Vagina (tissue), 2 donors: ENCODE measurements at regions not wholly inside any gene's neighbourhood (a gene's known extent, or its start where the extent isn't known, plus 50 kb on each side); places are given as distances from the start of the nearest gene placed in this dataset.

Experiments used
- DNase-seq, 2 donors: peaks; one replicate each; pipeline ENCODE4 v3.0.0-alpha.2; 2017; ENCODE audit errors: extremely low spot score in 2 of 2
- H3K27ac ChIP-seq: fragments of 200-600 bp; sonication (generic); one replicate; pipeline ENCODE4 v1.5.1; 2019
- H3K27me3 ChIP-seq: fragments of 200-600 bp; sonication (generic); one replicate; pipeline ENCODE4 v1.5.1; 2019
- H3K36me3 ChIP-seq, 2 donors: fragments of 200-600 bp; sonication (generic); one replicate each; pipeline ENCODE4 v1.5.1; 2017 to 2019
- H3K4me1 ChIP-seq: fragments of 200-600 bp; sonication (generic); one replicate; pipeline ENCODE4 v1.5.1; 2019
- H3K4me3 ChIP-seq, 2 donors: fragments of 200-600 bp; sonication (generic); 1 replicate in 1 of 2; 2 replicates in 1 of 2; pipeline ENCODE4 v1.5.1; 2016 to 2019
- H3K9me3 ChIP-seq: fragments of 200-600 bp; sonication (generic); one replicate; pipeline ENCODE4 v1.5.1; 2019
- CTCF ChIP-seq, 3 experiments: fragments of 450-650 bp in 2 of 3; fragments of 200-600 bp in 1 of 3; sonication (generic) in 1 of 3; IDR thresholded peaks; one replicate each; pipeline ENCODE4 v1.5.1; 2017 to 2019; ENCODE audit warnings: antibody characterized with exemption in 3 of 3, mild to moderate bottlenecking in 2 of 3, moderate library complexity in 2 of 3
- POLR2A ChIP-seq, 2 donors: fragments of 450-650 bp; IDR thresholded peaks; one replicate each; pipeline ENCODE4 v1.6.1; 2017; ENCODE audit warnings: antibody characterized with exemption in 2 of 2, mild to moderate bottlenecking in 2 of 2, moderate library complexity in 2 of 2
- POLR2AphosphoS5 ChIP-seq, 2 donors: sonication (generic); formaldehyde crosslinking; IDR thresholded peaks; one replicate each; pipeline ENCODE4 v1.9.0; 2017; ENCODE audit warnings: antibody characterized with exemption in 2 of 2, mild to moderate bottlenecking in 2 of 2, low read depth in 1 of 2; ENCODE audit not compliant: insufficient read depth in 1 of 2
- intact Hi-C: fragments of 100-400 bp; cut with DNase I; formaldehyde crosslinking; loops from one replicate; pipeline ENCODE4 v1.15.1; 2023

- Histone ChIP-seq H3K27me3 (no peaks in the 10 kb centered on the region), H3K4me1 (peaks cover 6% of the 10 kb centered on the region), H3K27ac (no peak overlapping the region), H3K4me3 (no peak overlapping the region), H3K36me3 (no peaks in the 10 kb centered on the region), H3K9me3 (no peaks in the 10 kb centered on the region)
- DNase-seq: no peak
- TF ChIP-seq POLR2AphosphoS5 (IDR thresholded peaks at IDR 0.05; ENCODE audit: insufficient read depth in 1 of 2, low read depth in 1 of 2) (no peak), POLR2A (IDR thresholded peaks at IDR 0.05) (no peak), CTCF (IDR thresholded peaks at IDR 0.05) (no peak)
- intact Hi-C loops: no loop called here
Observed at GRCh38 chr18:22494771-22495170, 77.1 kb upstream of the CTAGE1 start.

GRCh38 chr18:22499421-22499820, 81.7 kb upstream of the CTAGE1 start:
- H3K36me3 ChIP-seq: no peaks in the 10 kb centered on the region
- H3K9me3 ChIP-seq: no peaks in the 10 kb centered on the region
- no peak for TF ChIP-seq POLR2A (IDR thresholded peaks at IDR 0.05)
- no peak for TF ChIP-seq POLR2AphosphoS5 (IDR thresholded peaks at IDR 0.05; ENCODE audit: insufficient read depth in 1 of 2, low read depth in 1 of 2)
- no peak for TF ChIP-seq CTCF (IDR thresholded peaks at IDR 0.05)
- no peaks in the 10 kb centered on the region for H3K27me3 ChIP-seq
- no peak overlapping the region for H3K27ac ChIP-seq
- peaks cover 7% of the 10 kb centered on the region for H3K4me1 ChIP-seq
- no peak overlapping the region for H3K4me3 ChIP-seq
- intact Hi-C loops: no loop called here
- DNase-seq: no peak

- H3K27ac ChIP-seq: peak overlapping the region; percentile 66
- no peaks in the 10 kb centered on the region for H3K9me3 ChIP-seq
Observed at GRCh38 chr18:22503803-22504202, 86.1 kb upstream of the CTAGE1 start.

GRCh38 chr18:22504251-22505030, 86.7 kb upstream of the CTAGE1 start:
- TF ChIP-seq POLR2A (IDR thresholded peaks at IDR 0.05): no peak
- TF ChIP-seq CTCF (IDR thresholded peaks at IDR 0.05): no peak
- TF ChIP-seq POLR2AphosphoS5 (IDR thresholded peaks at IDR 0.05; ENCODE audit: insufficient read depth in 1 of 2, low read depth in 1 of 2): no peak
- no peaks in the 10 kb centered on the region for H3K9me3 ChIP-seq
- H3K27me3 ChIP-seq: no peaks in the 10 kb centered on the region
- intact Hi-C loops: no loop called here
- no peaks in the 10 kb centered on the region for H3K36me3 ChIP-seq
- no peak for DNase-seq
- peak overlapping the region; percentile 66 for H3K27ac ChIP-seq
- H3K4me3 ChIP-seq: no peak overlapping the region
- H3K4me1 ChIP-seq: peaks cover 13% of the 10 kb centered on the region

More at GRCh38 chr18:22503803-22504202, 86.1 kb upstream of the CTAGE1 start:
- TF ChIP-seq POLR2A (IDR thresholded peaks at IDR 0.05) (no peak), CTCF (IDR thresholded peaks at IDR 0.05) (no peak), POLR2AphosphoS5 (IDR thresholded peaks at IDR 0.05; ENCODE audit: insufficient read depth in 1 of 2, low read depth in 1 of 2) (peak; percentile 21 to 36)
- intact Hi-C loops: no loop called here
- Histone ChIP-seq H3K36me3 (no peaks in the 10 kb centered on the region), H3K4me3 (no peak overlapping the region), H3K4me1 (peaks cover 13% of the 10 kb centered on the region), H3K27me3 (no peaks in the 10 kb centered on the region)
- DNase-seq: no peak

- Histone ChIP-seq H3K36me3 (no peaks in the 10 kb centered on the region), H3K27ac (peak overlapping the region; percentile 66), H3K27me3 (no peaks in the 10 kb centered on the region), H3K4me3 (no peak overlapping the region), H3K4me1 (peaks cover 13% of the 10 kb centered on the region), H3K9me3 (no peaks in the 10 kb centered on the region)
- TF ChIP-seq CTCF (IDR thresholded peaks at IDR 0.05): no peak
- TF ChIP-seq POLR2AphosphoS5 (IDR thresholded peaks at IDR 0.05; ENCODE audit: insufficient read depth in 1 of 2, low read depth in 1 of 2): peak in 1 of 2 donors; percentile 13
- no peak for DNase-seq
- intact Hi-C loops: no loop called here
Observed at GRCh38 chr18:22505141-22505591, 87.5 kb upstream of the CTAGE1 start.
